Body of pancreas (tissue), 4 donors: ENCODE measurements at regions not wholly inside any gene's neighbourhood (a gene's known extent, or its start where the extent isn't known, plus 50 kb on each side); places are given as distances from the start of the nearest gene placed in this dataset.

Experiments used
- ATAC-seq: fragments of 150-250 bp; one replicate; pipeline ENCODE4 v1.9.1; 2016
- DNase-seq, 4 donors: peaks; one replicate each; pipeline ENCODE4 v3.0.0-alpha.2; 2019
- H3K27ac ChIP-seq, 4 donors: fragments of 200-600 bp; sonication (generic); 1 replicate in 3 of 4; 2 replicates in 1 of 4; pipeline versions ENCODE4 v1.5.1 to v1.6.1; 2016 to 2019; ENCODE audit warnings: mild to moderate bottlenecking in 1 of 4, mixed read lengths in 1 of 4, moderate library complexity in 1 of 4
- H3K27me3 ChIP-seq, 2 donors: fragments of 200-600 bp; sonication (generic); one replicate each; pipeline ENCODE4 v1.6.0; 2016; ENCODE audit warnings: mild to moderate bottlenecking in 1 of 2
- H3K36me3 ChIP-seq, 2 donors: fragments of 200-600 bp; sonication (generic); replicated peaks in 1 of 2; 2 replicates each; pipeline ENCODE4 v1.5.1; 2016; ENCODE audit warnings: low read depth in 2 of 2; ENCODE audit not compliant: insufficient read depth in 1 of 2
- H3K4me1 ChIP-seq: fragments of 200-600 bp; sonication (generic); one replicate; pipeline ENCODE4 v1.6.0; 2016
- H3K4me3 ChIP-seq, 2 donors: fragments of 200-600 bp; sonication (generic); 1 replicate in 1 of 2; 2 replicates in 1 of 2; pipeline ENCODE4 v1.5.1; 2016 to 2019
- H3K9me3 ChIP-seq, 3 donors: fragments of 200-600 bp; sonication (generic); 1 replicate in 2 of 3; 2 replicates in 1 of 3; pipeline ENCODE4 v1.5.1; 2016
- POLR2A ChIP-seq, 3 donors: fragments of 450-650 bp; IDR thresholded peaks; one replicate each; pipeline ENCODE4 v1.6.1; 2016; ENCODE audit warnings: antibody characterized with exemption in 3 of 3, mild to moderate bottlenecking in 2 of 3
- WGBS, 2 donors: methylation state at CpG; one replicate each; pipeline ENCODE4 v1.1.5; 2017; 5-methylcytosine and 5-hydroxymethylcytosine counted together
- intact Hi-C: fragments of 100-400 bp; cut with DNase I; formaldehyde crosslinking; loops from one replicate; pipeline ENCODE4 v1.15.1; 2023
- TF ChIP-seq, protein P1 (sequence below), 7 experiments: fragments of 450-650 bp in 4 of 7; fragments of 200-600 bp in 3 of 7; sonication (generic) in 3 of 7; IDR thresholded peaks; one replicate each; pipeline ENCODE4 v1.5.1; 2016 to 2019; ENCODE audit warnings: antibody characterized with exemption in 7 of 7

DNA sequence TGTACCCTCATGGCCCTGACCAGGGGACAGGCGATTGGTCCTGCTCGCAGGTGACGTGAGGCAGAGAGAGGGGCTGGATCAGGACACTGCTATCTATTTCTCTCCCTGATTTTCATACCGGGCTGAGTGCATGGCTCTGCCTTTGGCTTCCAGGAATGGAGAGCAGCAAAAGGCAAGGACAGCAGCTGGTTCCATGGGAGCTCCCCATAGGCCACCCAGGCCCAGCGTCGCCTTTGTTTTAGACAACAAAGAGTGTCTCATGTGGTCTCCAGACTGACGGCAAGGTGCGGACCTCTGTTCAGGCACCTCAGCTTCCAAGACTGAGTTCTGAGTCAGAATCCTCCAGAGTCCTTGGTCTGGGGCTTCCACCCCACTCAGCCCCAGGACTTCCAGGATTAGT, 123.1 kb downstream of the VEGFA start:
- DNase-seq, result no peak
- intact Hi-C loops, result no loop called here
- no peak overlapping the region for H3K4me3 ChIP-seq
- no peaks in the 10 kb centered on the region for H3K36me3 ChIP-seq
- WGBS, 2 donors, result 86 to 91% methylated on average over 8 of the region's 8 CpGs
- no peaks in the 10 kb centered on the region for H3K9me3 ChIP-seq
- peaks cover 4% of the 10 kb centered on the region for H3K4me1 ChIP-seq
- H3K27me3 ChIP-seq, result no peaks in the 10 kb centered on the region
- no peak for ATAC-seq
- H3K27ac ChIP-seq, result no peak overlapping the region
- TF ChIP-seq, protein P1, sequence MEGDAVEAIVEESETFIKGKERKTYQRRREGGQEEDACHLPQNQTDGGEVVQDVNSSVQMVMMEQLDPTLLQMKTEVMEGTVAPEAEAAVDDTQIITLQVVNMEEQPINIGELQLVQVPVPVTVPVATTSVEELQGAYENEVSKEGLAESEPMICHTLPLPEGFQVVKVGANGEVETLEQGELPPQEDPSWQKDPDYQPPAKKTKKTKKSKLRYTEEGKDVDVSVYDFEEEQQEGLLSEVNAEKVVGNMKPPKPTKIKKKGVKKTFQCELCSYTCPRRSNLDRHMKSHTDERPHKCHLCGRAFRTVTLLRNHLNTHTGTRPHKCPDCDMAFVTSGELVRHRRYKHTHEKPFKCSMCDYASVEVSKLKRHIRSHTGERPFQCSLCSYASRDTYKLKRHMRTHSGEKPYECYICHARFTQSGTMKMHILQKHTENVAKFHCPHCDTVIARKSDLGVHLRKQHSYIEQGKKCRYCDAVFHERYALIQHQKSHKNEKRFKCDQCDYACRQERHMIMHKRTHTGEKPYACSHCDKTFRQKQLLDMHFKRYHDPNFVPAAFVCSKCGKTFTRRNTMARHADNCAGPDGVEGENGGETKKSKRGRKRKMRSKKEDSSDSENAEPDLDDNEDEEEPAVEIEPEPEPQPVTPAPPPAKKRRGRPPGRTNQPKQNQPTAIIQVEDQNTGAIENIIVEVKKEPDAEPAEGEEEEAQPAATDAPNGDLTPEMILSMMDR (IDR thresholded peaks at IDR 0.05), result no peak
- TF ChIP-seq POLR2A (IDR thresholded peaks at IDR 0.05), result no peak

DNA sequence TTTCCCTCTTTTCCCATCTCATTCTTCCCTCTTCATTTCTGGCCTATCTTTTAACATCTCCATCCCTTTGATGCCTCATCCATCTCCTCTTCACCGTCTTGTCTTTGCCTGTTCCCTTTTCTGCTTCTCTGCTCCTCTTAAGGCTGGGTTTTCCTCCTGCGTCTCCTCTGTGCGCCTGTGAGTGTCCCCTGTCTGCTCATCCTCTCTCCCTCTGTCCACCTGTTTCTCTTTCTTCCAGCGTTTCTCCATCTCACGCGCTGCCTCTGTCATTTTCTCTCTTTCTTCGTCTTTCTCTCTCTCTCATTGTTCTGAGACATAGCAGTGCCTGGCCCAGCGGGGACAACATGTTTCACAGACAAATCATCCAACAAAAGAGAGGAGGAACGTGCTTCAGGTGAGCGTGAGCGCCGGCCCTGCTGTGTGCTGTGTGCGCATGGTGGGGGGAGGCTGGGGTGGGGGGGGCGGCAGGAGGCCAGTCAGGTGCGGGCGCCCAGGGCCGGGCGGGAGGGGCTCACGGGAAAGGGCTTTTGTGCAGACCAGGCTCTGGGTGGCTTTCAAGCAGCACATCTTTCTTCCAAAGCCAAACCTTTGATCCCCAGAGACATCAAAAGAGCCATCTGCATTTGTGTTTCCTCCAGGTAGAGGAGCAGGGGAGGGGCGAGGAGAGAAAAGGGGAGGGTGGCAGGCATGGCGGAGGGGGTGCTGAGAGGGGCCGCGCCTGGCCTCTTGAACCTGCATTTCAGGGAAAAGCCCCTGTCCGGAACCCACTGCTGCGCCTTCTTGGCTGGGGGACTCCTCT, 121.3 kb downstream of the VEGFA start:
- intact Hi-C loops, result no loop called here
- Histone ChIP-seq H3K4me3 (no peak overlapping the region), H3K4me1 (peaks cover 15% of the 10 kb centered on the region), H3K9me3 (no peaks in the 10 kb centered on the region), H3K27me3 (no peaks in the 10 kb centered on the region), H3K27ac (no peak overlapping the region), H3K36me3 (no peaks in the 10 kb centered on the region)
- DNase-seq (no peak), ATAC-seq (no peak)
- 69 to 85% methylated on average over 17 to 25 of the region's 25 CpGs for WGBS, 2 donors
- no peak for TF ChIP-seq POLR2A (IDR thresholded peaks at IDR 0.05)
- TF ChIP-seq, protein P1 (IDR thresholded peaks at IDR 0.05), result no peak

DNA sequence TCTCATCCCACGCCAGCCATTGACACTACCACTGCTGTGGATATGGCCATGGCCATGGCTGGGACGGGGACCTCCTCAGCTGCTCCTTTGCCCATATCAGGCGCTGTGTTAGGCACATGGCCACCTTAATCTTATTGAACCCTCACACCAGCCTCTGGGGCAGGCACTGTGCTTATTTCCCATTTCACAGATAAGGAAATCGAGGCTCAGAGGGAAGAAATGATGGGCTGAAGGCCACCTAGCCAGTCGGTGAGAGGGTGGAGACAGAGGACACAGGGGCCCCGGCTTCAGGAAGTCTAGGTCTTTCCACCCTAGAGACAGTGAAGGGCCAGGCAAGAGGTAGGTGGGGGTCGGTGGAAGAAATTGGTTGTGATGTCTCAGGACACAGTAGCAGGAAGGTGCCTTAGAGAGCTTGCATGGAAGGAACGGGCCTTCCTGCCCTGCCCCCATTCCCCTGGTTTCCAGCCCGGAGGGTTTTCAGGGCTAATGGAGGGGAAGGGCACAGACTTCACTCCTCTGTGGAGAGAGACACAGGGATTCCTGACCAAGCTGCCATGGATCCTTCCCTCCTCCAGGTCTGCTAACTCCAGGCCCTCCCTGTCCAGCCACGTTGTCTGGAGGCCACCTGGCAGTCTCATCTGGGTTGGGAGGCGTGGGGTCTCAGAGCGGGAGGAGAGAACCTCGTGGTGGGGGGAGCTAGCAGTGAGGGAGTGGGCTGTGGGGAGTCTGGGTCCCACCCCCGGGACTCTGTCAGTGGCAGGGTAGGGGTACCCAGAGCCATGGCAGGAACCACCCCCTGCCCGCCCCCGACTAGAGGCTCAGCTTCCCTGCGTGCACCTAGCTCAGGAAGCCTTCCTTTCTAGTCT, 120.4 kb downstream of the VEGFA start:
- DNase-seq, result no peak
- H3K4me1 ChIP-seq, result peaks cover 15% of the 10 kb centered on the region
- no peaks in the 10 kb centered on the region for H3K36me3 ChIP-seq
- no peaks in the 10 kb centered on the region for H3K9me3 ChIP-seq
- TF ChIP-seq POLR2A (IDR thresholded peaks at IDR 0.05), result no peak
- TF ChIP-seq, protein P1 (IDR thresholded peaks at IDR 0.05), result no peak
- H3K27ac ChIP-seq, result no peak overlapping the region
- no peaks in the 10 kb centered on the region for H3K27me3 ChIP-seq
- H3K4me3 ChIP-seq, result no peak overlapping the region
- 82 to 85% methylated on average over 13 to 17 of the region's 17 CpGs for WGBS, 2 donors
- intact Hi-C loops, result no loop called here
- no peak for ATAC-seq

DNA sequence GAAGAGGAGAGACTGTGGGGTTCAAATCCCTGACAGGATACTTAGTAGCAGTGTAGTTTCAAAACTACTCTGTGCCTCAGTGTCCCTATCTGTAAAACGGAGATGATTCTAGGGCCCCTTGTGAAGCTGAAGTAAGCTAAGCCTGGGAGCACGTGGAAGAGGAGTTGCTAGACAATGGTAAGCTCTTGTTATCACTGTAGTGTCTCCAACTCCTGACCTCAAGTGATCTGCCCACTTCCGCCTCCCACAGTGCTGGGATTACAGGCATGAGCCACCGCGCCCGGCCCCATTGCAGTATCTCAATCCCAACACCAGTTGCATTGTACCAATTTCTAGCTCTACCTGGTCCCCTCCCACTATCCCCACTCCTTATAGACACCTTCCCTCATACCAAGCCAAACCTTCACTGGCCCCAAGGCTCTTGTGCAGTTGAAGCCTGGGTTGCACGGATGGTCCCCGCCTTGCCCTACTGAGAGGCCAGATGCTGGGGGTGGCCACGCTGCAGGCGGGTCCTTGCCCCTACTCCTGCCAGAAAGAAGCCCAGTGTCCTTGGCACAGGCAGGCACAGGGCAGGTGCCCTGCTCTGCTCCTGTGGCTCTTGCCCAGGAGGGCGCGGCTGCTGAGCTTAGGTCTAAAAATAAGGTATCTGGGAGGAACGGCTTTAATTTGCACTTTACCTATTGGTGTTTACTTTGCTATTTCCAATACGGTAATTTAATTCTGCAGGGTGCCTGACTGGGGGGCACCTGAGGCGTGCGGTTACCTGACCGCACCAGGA, 118.1 kb downstream of the VEGFA start:
- no peaks in the 10 kb centered on the region for H3K36me3 ChIP-seq
- 70 to 75% methylated on average over 17 of the region's 17 CpGs for WGBS, 2 donors
- H3K27me3 ChIP-seq, result no peaks in the 10 kb centered on the region
- ATAC-seq (no peak), DNase-seq (peak in 1 of 4 donors; percentile 31)
- no peak overlapping the region for H3K27ac ChIP-seq
- no peaks in the 10 kb centered on the region for H3K9me3 ChIP-seq
- intact Hi-C loops, result no loop called here
- TF ChIP-seq, protein P1 (IDR thresholded peaks at IDR 0.05), result no peak
- TF ChIP-seq POLR2A (IDR thresholded peaks at IDR 0.05), result no peak
- H3K4me1 ChIP-seq, result peaks cover 28% of the 10 kb centered on the region
- H3K4me3 ChIP-seq, result no peak overlapping the region
